ENCODE measurements at regions not wholly inside any gene's neighbourhood (a gene's known extent, or its start where the extent isn't known, plus 50 kb on each side); places are given as distances from the start of the nearest gene placed in this dataset.

GRCh38 chr1:56098946-56099345 lies 480.4 kb downstream of the PLPP3 start:
- no peak for TF ChIP-seq EZH2phosphoT487 (IDR thresholded peaks at IDR 0.05; ENCODE audit: borderline replicate concordance, low read depth, low read length)
- no peak for TF ChIP-seq CTCF (conservative IDR thresholded peaks at IDR 0.05; ENCODE audit: low read length)
- Histone ChIP-seq H3K4me1 (ENCODE audit: insufficient read depth, low read length, poor library complexity, severe bottlenecking) (no peaks in the 10 kb centered on the region), H3K27ac (ENCODE audit: low read depth, low read length, poor library complexity, severe bottlenecking) (no peak overlapping the region), H3K9me2 (ENCODE audit: insufficient read depth, low read length) (no peaks in the 10 kb centered on the region), H2AFZ (ENCODE audit: low read length) (no peak overlapping the region), H4K20me1 (ENCODE audit: insufficient read depth, low read length) (no peaks in the 10 kb centered on the region), H3K36me3 (ENCODE audit: insufficient read depth, low read length) (no peaks in the 10 kb centered on the region), H3K4me2 (ENCODE audit: low read length) (no peak overlapping the region), H3K79me2 (ENCODE audit: insufficient read depth, low read depth, low read length) (no peaks in the 10 kb centered on the region), H3K4me3 (ENCODE audit: low read depth, low read length, poor library complexity, severe bottlenecking) (no peak overlapping the region), H3K9me3 (ENCODE audit: low read length) (no peaks in the 10 kb centered on the region)
- BruUV-seq (replicated peaks): no TSS peak
- intact Hi-C loops (cut with micrococcal nuclease; ENCODE audit: unreplicated experiment): no loop called here
- ChIA-PET POLR2A (no interaction called here), CTCF (ENCODE audit: unreplicated experiment) (no interaction called here)
- no peak for DNase-seq (ENCODE audit: low spot score)

GRCh38 chr1:56097713-56098112 lies 481.6 kb downstream of the PLPP3 start:
- DNase-seq (ENCODE audit: low spot score): no peak
- no peaks in the 10 kb centered on the region for H3K4me1 ChIP-seq (ENCODE audit: insufficient read depth, low read length, poor library complexity, severe bottlenecking)
- no peaks in the 10 kb centered on the region for H3K36me3 ChIP-seq (ENCODE audit: insufficient read depth, low read length)
- H3K27ac ChIP-seq (ENCODE audit: low read depth, low read length, poor library complexity, severe bottlenecking): no peak overlapping the region
- intact Hi-C loops (cut with micrococcal nuclease; ENCODE audit: unreplicated experiment): no loop called here
- H3K4me3 ChIP-seq (ENCODE audit: low read depth, low read length, poor library complexity, severe bottlenecking): no peak overlapping the region
- H2AFZ ChIP-seq (ENCODE audit: low read length): no peak overlapping the region
- BruUV-seq (replicated peaks): no TSS peak
- ChIA-PET CTCF (ENCODE audit: unreplicated experiment) (no interaction called here), POLR2A (no interaction called here)
- no peaks in the 10 kb centered on the region for H3K9me2 ChIP-seq (ENCODE audit: insufficient read depth, low read length)
- H3K4me2 ChIP-seq (ENCODE audit: low read length): no peak overlapping the region
- no peaks in the 10 kb centered on the region for H4K20me1 ChIP-seq (ENCODE audit: insufficient read depth, low read length)
- H3K79me2 ChIP-seq (ENCODE audit: insufficient read depth, low read depth, low read length): no peaks in the 10 kb centered on the region
- TF ChIP-seq CTCF (conservative IDR thresholded peaks at IDR 0.05; ENCODE audit: low read length) (no peak), EZH2phosphoT487 (IDR thresholded peaks at IDR 0.05; ENCODE audit: borderline replicate concordance, low read depth, low read length) (no peak)
- H3K9me3 ChIP-seq (ENCODE audit: low read length): no peaks in the 10 kb centered on the region

GRCh38 chr1:56095696-56096665 lies 483.4 kb downstream of the PLPP3 start:
- Histone ChIP-seq H3K79me2 (ENCODE audit: insufficient read depth, low read depth, low read length) (no peaks in the 10 kb centered on the region), H3K27ac (ENCODE audit: low read depth, low read length, poor library complexity, severe bottlenecking) (no peak overlapping the region), H3K4me2 (ENCODE audit: low read length) (no peak overlapping the region), H3K9me2 (ENCODE audit: insufficient read depth, low read length) (no peaks in the 10 kb centered on the region), H3K4me3 (ENCODE audit: low read depth, low read length, poor library complexity, severe bottlenecking) (no peak overlapping the region), H3K4me1 (ENCODE audit: insufficient read depth, low read length, poor library complexity, severe bottlenecking) (no peaks in the 10 kb centered on the region), H2AFZ (ENCODE audit: low read length) (no peak overlapping the region), H3K9me3 (ENCODE audit: low read length) (no peaks in the 10 kb centered on the region), H3K36me3 (ENCODE audit: insufficient read depth, low read length) (no peaks in the 10 kb centered on the region), H4K20me1 (ENCODE audit: insufficient read depth, low read length) (no peaks in the 10 kb centered on the region)
- BruUV-seq (replicated peaks): no TSS peak
- TF ChIP-seq CTCF (conservative IDR thresholded peaks at IDR 0.05; ENCODE audit: low read length): no peak
- no peak for TF ChIP-seq EZH2phosphoT487 (IDR thresholded peaks at IDR 0.05; ENCODE audit: borderline replicate concordance, low read depth, low read length)
- no peak for DNase-seq (ENCODE audit: low spot score)
- intact Hi-C loops (cut with micrococcal nuclease; ENCODE audit: unreplicated experiment): no loop called here
- CTCF ChIA-PET (ENCODE audit: unreplicated experiment): no interaction called here
- POLR2A ChIA-PET: no interaction called here
